ENCODE measurements at regions not wholly inside any gene's neighbourhood (a gene's known extent, or its start where the extent isn't known, plus 50 kb on each side); places are given as distances from the start of the nearest gene placed in this dataset.
"Not testable (repeated sequence)": the region's sequence is repeated elsewhere in the genome, so short reads cannot be mapped to it uniquely, and the experiment has no call there.

DNA sequence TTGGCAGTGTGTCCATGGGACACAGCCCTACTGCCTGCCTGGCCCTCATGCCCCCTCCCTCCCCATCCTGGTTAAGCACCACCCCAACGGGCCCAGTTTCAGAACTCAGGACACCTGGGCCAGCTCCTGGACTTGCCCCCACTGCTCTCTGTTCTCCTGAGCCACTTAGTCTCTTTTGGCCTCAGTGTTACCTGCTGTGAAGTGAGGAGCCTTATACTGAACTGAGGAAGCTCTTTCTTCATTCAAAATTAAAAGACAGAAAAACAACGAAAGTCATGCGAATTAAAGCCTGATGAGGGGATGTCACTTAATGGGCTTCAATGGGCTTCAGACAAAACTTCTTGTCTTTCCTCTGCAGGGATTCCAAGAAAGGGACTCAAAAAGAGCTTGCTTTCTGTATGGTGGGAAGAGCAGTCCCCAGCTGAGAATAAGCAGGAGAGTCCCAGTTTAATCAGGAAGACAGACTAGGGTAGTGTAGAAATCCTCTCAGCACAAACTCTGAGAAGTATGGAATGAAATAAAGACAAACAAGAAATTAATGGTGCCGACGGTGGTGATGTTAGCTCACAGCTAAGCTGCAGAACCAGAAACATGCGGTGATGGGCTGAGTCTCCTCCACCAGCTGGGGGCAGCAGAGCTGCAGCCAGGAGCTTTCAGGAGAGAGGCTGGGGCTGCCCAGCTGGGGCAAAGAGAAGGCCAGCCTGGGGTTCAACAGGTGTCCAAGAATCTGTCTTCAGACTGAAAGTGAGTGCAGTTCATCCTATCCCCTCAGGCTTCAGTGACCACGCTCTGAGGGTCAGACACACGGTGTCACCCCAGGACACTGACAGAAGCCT is 101.0 kb downstream of the GGTLC2 start:
- DNase-seq, result peak; percentile 70

DNA sequence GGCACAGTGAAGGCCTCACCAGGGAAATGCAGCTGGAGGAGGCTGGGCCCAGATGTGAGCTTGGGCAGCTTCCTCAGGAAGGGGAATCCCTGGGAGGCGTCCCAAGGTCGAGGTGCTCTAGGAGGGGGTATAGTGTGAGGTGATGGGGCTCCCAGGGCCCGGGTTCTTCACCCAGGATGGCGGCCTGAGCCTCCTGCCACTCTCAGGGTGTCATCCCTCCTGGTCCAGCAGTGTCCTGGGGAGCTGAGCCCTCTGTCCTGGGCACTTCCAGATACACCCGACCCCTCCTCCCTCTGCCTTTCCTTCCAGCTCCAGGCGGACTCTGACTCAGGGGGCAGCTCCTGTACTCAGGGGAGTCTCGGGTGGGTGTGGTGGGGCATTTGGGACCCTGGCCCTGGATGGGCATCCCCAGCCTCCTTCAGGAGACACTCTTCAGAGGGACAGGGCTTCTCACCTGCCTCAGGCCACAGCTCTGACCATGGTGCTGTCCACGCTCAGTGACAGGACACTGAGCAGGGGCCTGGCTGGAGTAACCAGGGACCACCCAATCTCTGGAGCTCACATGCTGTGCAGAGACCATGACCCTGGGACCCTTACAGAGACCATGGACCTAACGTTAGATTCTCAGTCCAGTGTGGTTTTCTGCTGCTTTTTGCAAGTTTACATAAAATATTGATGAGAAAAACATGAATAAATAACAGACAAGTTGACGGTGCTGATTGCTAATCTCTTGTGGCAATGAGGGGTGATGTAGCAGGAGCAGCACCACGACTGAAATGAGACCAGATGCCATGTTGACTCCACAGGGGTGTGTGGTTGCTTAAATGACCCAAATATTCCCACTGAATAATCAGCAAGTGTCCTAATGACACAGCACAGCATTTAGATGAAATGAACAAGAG is 101.9 kb downstream of the GGTLC2 start:
- DNase-seq, result no peak

DNA sequence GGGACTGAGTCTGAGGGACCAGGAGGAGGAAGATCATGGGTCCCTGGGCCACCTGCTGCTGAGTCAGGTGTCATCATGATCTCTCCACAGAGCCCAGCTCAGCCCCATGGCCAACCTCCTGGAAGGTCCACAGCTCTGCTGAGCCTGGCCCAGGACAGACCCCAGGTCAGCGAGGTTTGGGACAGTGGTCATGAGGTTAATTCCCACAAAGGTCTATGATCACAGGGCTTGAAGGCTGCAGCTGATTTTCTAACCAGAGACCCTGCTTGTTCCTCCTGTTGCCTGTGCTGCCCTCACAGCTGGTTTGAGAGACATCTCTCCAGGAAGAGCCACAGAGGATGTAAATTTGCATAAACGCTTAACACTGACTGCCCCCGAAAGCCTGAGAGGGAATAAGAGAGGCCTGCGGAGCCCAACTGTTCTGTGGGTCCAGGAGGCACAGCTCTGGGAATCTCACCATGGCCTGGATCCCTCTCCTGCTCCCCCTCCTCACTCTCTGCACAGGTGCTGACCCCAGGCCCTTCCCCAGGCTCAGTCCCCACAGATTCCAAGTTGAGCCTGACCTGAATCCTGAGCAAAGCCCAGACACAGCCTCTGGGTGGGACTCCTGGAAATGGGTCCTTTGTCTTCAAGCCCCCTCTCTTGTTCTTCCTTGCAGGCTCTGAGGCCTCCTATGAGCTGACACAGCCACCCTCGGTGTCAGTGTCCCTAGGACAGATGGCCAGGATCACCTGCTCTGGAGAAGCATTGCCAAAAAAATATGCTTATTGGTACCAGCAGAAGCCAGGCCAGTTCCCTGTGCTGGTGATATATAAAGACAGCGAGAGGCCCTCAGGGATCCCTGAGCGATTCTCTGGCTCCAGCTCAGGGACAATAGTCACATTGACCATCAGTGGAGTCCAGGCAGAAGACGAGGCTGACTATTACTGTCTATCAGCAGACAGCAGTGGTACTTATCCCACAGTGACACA is 102.8 kb downstream of the GGTLC2 start:
- no peak for DNase-seq

DNA sequence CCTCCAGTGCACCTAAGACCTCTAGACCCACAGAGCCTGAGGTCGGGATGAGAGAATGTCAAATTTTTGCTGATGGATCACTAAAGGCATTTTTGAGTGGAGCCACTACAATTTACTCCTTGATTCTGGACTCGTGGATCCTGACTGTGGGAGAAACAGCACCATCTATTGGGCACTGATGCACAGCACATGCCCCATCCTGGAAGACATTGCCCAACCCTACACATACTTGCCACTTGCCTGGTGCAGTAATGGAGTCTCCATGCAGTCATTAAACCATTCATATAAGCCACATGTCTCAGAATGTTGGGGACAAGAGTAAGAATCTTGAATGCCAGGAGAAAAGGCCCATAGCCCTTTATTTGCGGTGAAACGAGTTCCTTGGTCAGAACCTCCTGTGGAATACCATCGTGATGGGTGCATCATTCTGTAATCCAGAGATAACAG is 103.9 kb downstream of the GGTLC2 start:
- DNase-seq, result no peak

DNA sequence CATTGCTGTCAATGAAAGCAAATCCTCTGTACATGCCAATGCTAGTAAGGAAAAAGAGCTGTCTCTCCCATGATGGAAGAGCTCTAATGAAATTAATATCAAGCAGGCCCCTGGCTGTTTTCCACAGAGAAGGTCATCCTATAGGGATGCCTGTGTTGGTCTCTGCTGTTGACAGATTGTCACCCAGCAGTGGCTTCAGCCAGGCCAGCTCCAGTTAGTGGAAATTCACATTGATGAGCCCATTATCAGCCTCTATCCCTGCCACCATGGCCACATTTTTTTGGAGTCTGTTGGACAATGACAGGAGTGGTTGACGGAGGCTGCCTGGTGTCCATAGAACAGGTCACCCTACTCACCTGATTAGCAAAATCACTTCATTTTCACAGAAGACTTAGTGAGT is 104.3 kb downstream of the GGTLC2 start:
- DNase-seq, result no peak

DNA sequence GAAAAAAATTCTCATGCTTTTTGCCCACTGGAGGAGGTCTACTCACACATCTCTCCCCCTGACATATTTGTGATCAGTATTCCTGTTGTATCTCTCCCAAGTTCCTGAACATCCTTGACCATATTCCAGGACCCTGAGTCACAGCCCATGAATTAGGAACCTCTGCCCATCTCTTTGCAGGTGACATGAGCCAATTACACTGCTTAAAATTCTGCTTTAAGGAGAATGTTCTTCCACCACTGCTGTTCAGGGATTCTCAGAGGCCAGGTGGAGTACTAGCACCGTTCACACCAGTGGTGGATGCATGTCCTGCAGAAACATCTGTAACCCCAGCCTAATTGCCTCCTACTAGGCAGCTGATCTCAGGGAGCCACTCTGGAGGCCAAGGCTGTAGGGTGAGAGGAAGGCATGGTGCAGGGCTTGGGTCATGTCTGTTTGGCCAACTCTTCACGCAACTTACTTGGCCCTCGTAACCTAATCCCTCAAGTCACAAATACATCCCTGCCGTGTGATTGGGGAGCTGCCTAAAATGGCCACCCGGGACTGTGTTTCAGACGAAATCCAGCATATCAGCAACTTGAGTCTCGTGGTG is 104.8 kb downstream of the GGTLC2 start:
- DNase-seq, result no peak

DNA sequence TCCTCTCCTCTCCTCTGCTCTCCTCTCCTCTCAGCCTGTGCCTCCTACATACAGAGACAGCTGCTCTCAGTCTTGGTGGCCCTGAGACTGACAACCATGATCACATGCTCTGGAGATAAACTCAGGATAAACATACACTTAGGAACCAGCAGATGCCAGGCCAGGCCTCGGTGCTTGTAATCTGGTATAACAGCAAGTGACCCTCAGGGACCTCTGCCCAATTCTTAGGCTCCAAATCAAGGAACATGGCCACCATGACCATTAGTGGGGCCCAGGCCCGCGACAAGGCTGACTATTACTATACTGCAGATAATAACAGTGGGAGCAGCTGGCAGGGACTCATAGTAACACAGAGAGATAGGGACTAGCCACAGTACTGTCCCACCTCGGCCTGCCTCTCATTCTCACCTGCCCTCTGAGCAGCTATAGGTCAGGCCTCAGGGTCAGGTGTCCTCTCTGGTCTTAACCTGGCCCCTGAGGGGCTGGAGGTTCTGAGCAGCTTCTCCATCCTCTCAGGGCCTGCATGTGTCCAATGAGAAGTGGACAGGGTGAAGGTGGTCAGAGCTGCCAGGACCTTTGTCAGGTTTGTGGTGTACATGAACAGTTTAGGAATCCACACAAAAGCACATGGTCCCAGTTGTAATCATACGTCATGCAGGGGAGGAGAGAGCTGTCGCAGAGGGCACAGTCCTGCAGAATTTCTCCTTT is 106.1 kb downstream of the GGTLC2 start:
- DNase-seq, result peak; percentile 26

DNA sequence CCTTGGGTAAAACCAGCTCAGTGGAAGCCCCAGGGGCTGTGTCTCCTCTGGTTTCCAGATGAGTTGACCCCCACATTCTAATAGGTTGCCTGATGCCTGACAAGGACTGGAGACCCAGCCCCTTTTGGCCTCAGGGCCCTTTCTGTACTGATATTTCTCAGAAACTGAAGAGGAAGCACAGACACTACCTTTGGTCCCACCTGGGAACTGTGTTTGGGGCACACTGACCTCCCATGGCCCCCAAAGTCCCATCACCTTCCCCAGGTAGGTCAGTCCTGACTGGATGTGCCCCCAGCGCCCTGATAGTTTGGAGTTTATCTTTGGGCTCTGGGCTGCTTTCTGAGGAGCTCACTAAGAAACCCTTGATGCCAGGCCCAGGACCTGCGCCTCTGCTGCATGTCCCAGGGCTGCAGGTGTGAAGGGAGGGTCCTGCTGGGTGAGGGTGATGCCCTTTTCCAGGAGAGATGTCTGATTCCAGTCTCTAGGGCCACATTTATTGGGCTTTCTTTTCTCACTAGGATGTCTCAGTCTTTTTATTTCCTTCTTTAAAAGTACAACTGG is 106.7 kb downstream of the GGTLC2 start:
- DNase-seq, result peak; percentile 36

DNA sequence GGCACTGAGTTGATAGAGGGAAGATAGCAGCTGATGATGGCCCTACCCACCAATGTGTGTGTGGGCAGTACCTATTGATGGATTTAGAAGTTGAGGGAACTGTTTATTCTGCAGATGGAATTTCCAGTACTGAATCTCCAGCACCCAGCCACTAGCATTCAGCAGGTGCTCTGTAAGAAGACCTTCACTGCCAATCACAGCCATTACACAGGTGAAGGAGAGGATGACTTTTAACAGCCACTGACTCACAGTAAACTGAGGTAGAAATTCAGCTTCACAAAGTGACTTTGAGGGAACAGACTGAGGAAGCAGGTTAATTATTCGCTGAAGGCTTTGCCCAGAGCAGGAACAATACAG is 107.8 kb downstream of the GGTLC2 start:
- DNase-seq, result peak; percentile 15

DNA sequence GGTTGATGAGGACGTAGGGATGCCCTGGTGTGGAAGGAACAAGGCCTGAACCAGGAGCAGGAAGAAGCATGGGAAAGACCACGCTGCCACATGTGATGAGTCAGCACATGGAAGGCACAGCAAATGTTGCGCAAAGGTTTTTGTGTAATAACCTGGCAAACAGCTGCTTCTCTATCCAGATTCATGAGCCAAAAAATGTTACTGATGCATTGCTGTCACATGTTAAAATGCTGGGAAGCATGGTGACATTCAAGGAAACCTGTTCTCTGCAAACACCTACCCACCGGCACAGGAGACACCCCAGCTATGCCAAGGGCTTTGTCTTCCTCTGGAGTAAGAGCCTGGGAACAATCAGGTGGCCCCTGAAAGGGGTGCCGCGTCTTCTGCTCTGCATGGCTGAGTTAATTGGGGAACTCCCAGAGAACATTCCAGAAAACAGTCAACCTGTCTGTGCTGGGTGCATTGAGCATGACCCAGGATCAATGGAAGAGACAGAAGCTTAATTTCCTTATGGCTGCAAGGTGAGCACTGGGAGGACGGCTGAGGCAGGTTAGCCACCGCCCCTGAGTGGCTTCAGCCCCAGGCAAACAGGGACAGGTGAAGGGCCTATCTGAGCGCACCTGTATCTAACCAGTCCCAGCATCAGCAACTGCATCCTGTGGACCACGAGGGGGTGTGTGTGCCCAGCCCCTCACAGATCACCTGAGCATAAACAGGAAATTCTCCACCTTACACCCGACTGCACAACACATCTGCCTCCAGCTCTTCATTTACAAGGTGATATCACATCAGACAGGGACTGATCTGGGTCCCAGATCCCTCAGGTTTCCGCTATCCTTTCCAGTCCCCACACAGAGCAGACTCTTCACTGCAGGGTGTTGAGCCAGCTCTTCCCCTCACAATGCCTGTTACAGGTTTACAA is 108.4 kb downstream of the GGTLC2 start:
- DNase-seq, result peak; percentile 23

DNA sequence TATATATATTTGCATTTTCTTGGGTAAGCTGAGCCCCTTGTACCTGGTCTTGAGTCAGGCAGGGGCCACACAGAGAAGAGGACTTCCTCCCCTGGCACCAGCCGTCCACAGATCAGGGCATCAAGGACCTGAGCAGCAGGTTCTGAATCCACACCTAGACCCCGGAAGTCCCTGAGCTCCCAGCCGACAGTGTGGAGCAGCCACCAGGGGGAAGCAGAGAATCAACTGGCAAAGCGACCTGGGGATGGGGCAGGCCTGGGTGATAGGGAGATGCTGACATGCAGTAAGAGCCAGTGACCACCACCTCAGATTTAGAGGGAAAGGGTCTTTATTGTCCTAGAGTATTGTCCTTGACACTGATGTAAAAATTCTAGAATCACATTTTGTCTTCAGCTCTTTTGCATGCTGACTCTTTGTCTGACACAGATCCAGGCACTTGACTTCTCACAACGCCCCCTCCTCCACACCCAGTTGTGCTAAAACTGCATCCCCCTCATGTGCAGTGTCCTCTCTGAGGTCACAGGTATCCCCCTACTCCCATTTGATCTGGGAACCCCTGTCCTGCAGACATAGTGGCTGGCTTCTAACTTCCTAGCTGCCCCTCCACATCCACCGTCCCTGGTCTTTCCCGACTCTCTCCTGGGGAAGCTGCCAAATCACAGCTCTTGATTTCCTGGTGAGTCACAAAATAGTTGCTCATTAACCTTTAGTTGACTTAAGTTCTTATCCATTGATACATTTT is 109.3 kb downstream of the GGTLC2 start:
- DNase-seq, result peak; percentile 85

DNA sequence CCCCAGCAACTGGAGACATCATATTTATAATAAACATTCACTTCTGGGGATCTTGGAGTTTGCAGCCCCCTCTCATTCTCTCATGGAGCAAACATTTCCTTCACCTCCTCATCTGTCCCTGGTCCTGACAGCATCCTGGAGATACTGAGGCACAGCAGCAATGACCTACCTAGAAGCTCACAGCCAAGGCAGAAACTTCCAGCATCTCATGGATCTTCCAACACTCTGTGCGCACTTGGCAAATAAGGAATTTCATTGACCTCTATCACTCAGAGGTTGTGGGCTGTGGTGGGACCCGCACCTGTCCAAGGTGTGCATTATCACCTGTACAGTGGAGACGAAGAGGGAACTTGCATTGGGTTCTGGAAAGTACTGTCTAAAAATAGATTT is 109.8 kb downstream of the GGTLC2 start:
- DNase-seq, result no peak

DNA sequence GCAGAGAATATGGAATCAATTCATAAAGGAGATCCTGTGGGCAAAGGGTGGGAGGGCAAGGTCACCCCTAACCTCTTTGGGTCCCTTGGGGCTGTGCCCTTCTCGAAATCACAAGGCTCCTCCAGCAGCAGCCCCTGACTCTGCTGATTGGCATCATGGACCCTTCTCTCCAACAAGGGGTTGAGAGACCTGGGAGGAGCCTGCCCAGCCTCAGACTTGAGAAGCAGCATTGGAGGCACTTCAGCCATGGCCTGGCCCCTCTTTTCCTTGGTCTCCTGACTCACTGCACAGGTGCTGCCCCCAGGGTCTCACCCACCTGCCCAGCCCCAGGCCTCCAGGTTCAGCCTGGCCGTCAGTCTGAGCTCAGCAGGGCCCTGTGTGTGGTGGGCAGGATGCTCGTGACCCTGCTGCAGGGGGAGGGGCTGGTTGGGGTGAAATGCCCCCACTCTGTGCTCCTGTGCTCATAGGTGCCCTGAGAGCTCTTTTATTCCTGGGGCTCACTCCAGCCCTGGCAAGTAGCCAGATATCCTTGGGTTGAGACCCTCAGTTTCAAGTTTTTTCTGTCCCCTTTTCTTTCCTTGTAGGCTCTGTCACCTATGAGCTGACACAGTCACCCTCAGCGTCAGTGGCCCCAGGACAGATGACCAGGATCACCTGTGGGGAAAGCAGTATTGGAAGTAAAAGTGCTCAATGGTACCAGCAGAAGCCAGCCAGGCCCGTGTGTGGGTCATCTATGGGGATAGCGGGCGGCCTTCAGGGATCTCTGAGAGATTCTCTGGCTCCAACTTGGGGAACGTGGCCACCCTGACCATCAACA is 110.8 kb downstream of the GGTLC2 start:
- DNase-seq, result no peak

DNA sequence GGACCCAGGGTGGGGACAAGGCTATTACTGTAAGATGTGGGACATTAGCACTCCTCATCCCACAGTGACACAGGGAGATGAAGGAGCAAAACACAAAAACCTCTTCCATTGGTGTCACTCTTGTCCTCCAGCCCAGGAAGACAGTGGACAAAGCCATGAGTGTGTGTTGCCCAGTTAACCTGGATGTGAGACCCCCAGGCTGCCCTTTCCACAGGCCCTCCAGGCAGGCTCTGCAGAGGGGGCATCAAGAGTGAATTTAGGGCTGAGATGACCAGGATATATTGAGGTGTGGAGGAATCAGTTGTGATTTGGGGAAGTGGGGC is 111.3 kb downstream of the GGTLC2 start:
- no peak for DNase-seq

DNA sequence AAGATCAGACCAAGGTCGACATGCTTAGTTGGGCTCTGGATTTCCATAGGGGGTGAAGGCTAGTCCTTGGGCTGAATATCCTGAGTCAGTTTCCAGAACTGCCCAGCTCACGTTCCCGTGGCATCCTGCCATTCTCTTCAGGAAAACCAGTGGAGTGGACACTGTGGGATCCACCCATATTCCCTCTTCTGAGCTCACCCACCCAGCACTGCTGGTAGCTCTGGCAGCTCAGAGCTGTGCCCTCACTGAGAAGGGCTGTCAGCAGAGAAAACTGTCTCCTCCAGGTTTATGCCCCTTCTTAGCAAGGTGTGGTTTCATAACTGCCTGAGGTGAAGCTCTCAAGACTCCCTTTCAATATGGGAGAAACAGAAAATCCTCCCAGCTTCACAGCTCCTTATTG is 111.7 kb downstream of the GGTLC2 start:
- DNase-seq, result no peak

DNA sequence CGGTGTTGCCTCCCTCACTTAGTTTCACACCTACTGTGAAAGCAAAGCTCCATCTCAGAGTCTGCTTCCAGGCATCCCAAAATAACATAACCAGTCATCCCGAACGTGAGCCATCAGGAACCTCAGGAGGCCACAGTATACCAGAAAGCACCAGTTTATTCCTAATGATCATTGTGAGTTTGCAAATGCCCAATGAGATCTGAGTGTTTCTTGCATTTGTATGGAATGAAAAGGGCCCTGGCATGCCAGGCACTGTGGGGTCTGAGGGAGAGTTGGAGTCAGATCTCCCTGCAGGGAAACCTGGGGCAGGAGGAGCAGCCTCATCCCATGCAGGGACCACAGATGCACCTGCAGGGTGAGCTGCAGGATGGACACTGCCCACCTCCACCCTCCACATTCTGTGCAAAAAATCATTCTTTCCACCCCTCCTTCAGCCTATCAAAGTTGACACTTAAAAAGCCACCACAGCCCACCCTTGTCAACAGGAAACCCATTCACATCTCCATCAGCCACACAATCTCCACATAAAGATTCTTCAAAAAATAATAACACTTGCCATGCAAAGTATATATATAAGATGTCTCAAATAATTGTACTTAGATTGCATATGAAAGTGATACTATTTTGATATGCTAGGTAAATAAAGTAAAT is 112.3 kb downstream of the GGTLC2 start:
- not testable (repeated sequence) for DNase-seq

DNA sequence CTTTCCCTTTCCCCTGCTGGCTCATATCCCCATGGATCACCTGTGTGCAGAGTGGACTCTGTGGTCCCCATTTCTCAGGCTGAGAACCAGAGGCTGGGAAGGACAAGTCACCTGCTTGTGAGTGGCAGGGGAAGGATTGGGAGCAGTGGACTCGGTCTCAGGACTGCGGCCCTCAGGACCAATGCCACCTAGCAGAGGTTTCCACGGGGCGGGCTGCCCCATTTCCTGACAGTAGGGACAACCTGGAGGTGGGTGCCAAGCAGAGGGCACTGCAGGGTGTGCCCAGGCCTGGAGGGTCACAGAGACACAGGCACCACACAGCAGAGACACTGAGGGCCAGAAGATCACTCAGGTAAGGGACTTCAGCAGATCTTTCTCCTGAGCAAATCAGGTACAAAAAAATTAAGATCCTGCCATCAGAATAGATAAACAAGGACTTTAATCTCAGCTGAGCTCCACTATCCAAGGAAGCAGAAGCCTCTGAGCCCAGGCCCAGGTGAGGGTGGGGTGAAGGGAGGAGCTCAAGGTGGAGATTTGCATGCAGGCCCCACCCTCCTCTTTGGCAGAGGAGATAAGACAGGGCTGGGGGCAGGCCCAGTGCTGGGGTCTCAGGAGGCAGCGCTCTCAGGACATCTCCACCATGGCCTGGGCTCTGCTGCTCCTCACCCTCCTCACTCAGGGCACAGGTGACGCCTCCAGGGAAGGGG is 113.8 kb downstream of the GGTLC2 start:
- not testable (repeated sequence) for DNase-seq

DNA sequence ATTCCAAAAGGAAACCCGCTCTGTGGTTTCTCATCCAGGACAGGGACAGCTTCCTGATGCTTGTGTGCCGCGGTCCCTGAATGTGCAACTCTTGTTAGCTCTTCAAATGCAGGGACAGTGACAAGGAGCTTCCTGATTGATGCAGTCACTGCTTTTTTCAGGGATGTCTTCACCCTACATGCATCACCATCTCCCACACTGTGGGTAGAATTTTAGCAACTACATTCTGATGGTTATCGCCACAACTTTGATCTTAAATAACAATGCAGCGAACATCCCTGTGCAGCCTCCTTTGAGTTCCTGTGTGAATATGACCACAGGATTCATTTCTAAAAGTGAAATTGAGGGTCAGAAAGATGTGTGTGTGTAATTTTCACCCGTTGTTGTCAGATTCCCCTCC is 115.0 kb downstream of the GGTLC2 start:
- no peak for DNase-seq
